Liver (tissue), 8 donors: ENCODE measurements at regions not wholly inside any gene's neighbourhood (a gene's known extent, or its start where the extent isn't known, plus 50 kb on each side); places are given as distances from the start of the nearest gene placed in this dataset.

Source experiments
- DNase-seq: peaks from one replicate; pipeline ENCODE4 v3.0.0-alpha.2; 2017; ENCODE audit warnings: low spot score
- H3K27ac ChIP-seq, 2 donors: one replicate each; pipeline ENCODE4 v1.7.0; 2013; ENCODE audit warnings: inconsistent platforms in 2 of 2, low read length in 2 of 2, control low read depth in 1 of 2, low read depth in 1 of 2, mild to moderate bottlenecking in 1 of 2
- H3K27me3 ChIP-seq, 4 donors: one replicate each; pipeline versions ENCODE4 v1.6.1 to v1.7.0; 2013; ENCODE audit warnings: low read length in 3 of 4, inconsistent platforms in 1 of 4, mild to moderate bottlenecking in 1 of 4, moderate library complexity in 1 of 4; ENCODE audit not compliant: control insufficient read depth in 4 of 4, insufficient read depth in 4 of 4
- H3K36me3 ChIP-seq, 4 donors: one replicate each; pipeline versions ENCODE4 v1.6.1 to v1.7.0; 2013; ENCODE audit warnings: low read length in 3 of 4, mild to moderate bottlenecking in 3 of 4, low read depth in 1 of 4, moderate library complexity in 1 of 4; ENCODE audit not compliant: control insufficient read depth in 4 of 4, insufficient read depth in 3 of 4
- H3K4me1 ChIP-seq, 4 donors: one replicate each; pipeline versions ENCODE4 v1.6.1 to v1.7.0; 2013; ENCODE audit warnings: low read length in 3 of 4, mild to moderate bottlenecking in 3 of 4, moderate library complexity in 1 of 4; ENCODE audit not compliant: control insufficient read depth in 4 of 4, insufficient read depth in 4 of 4
- H3K4me3 ChIP-seq, 3 donors: one replicate each; pipeline versions ENCODE4 v1.6.1 to v1.7.0; 2013; ENCODE audit warnings: low read length in 3 of 3, control low read depth in 1 of 3, low read depth in 1 of 3, mild to moderate bottlenecking in 1 of 3
- H3K9ac ChIP-seq, 2 donors: one replicate each; pipeline ENCODE4 v1.7.0; 2013; ENCODE audit warnings: low read length in 2 of 2, mild to moderate bottlenecking in 2 of 2, moderate library complexity in 2 of 2, control low read depth in 1 of 2, low read depth in 1 of 2
- H3K9me3 ChIP-seq, 4 donors: one replicate each; pipeline versions ENCODE4 v1.6.1 to v1.7.0; 2013; ENCODE audit warnings: low read length in 3 of 4; ENCODE audit not compliant: control insufficient read depth in 4 of 4
- EGR1 ChIP-seq, 2 donors: IDR thresholded peaks; 2 replicates each; pipeline ENCODE4 v1.6.1; 2016 to 2018; ENCODE audit warnings: antibody characterized with exemption in 2 of 2, low read depth in 2 of 2
- FOXA1 ChIP-seq: IDR thresholded peaks from 2 replicates; pipeline ENCODE4 v1.6.1; 2016; ENCODE audit warnings: antibody characterized with exemption
- FOXA2 ChIP-seq: IDR thresholded peaks from 2 replicates; pipeline ENCODE4 v1.6.1; 2016; ENCODE audit warnings: antibody characterized with exemption
- GABPA ChIP-seq, 2 donors: IDR thresholded peaks in 1 of 2; conservative IDR thresholded peaks in 1 of 2; 2 replicates each; pipeline ENCODE4 v1.6.1; 2016; ENCODE audit warnings: antibody characterized with exemption in 2 of 2, mild to moderate bottlenecking in 1 of 2, moderate library complexity in 1 of 2
- HNF4A ChIP-seq, 2 donors: conservative IDR thresholded peaks; 2 replicates each; pipeline ENCODE4 v1.6.1; 2016; ENCODE audit warnings: antibody characterized with exemption in 2 of 2, mild to moderate bottlenecking in 2 of 2
- HNF4G ChIP-seq: IDR thresholded peaks from 2 replicates; pipeline ENCODE4 v1.6.1; 2016; ENCODE audit warnings: antibody characterized with exemption
- JUND ChIP-seq, 2 donors: IDR thresholded peaks; 2 replicates each; pipeline ENCODE4 v1.6.1; 2016; ENCODE audit warnings: antibody characterized with exemption in 2 of 2
- RAD21 ChIP-seq, 2 donors: IDR thresholded peaks; 2 replicates each; pipeline ENCODE4 v1.6.1; 2016; ENCODE audit warnings: antibody characterized with exemption in 2 of 2, mild to moderate bottlenecking in 2 of 2
- RXRA ChIP-seq, 2 donors: IDR thresholded peaks; 2 replicates each; pipeline ENCODE4 v1.6.1; 2017 to 2018; ENCODE audit warnings: antibody characterized with exemption in 2 of 2, mild to moderate bottlenecking in 1 of 2
- TAF1 ChIP-seq: conservative IDR thresholded peaks from 2 replicates; pipeline ENCODE4 v1.6.1; 2016; ENCODE audit warnings: antibody characterized with exemption, mild to moderate bottlenecking
- YY1 ChIP-seq: IDR thresholded peaks from 2 replicates; pipeline ENCODE4 v1.6.1; 2016; ENCODE audit warnings: antibody characterized with exemption, mild to moderate bottlenecking
- WGBS: extraction: QIAGEN DNeasy Blood & Tissue Kit; methylation state at CpG from one replicate; pipeline ENCODE4 v1.1.7; 2013; 5-methylcytosine and 5-hydroxymethylcytosine counted together
- TF ChIP-seq, protein P1 (sequence below): IDR thresholded peaks from 2 replicates; pipeline ENCODE4 v1.6.1; 2016; ENCODE audit warnings: antibody characterized with exemption
- TF ChIP-seq, protein P2 (sequence below): IDR thresholded peaks from 2 replicates; pipeline ENCODE4 v1.6.1; 2016; ENCODE audit warnings: antibody characterized with exemption, mild to moderate bottlenecking
- TF ChIP-seq, protein P3 (sequence below): IDR thresholded peaks from 2 replicates; pipeline ENCODE4 v1.6.1; 2016; ENCODE audit warnings: antibody characterized with exemption
- TF ChIP-seq, protein P4 (sequence below): IDR thresholded peaks from 2 replicates; pipeline ENCODE4 v1.6.1; 2016; ENCODE audit warnings: antibody characterized with exemption
- TF ChIP-seq, protein P5 (sequence below): fragments of 150-350 bp; IDR thresholded peaks from 2 replicates; pipeline ENCODE4 v1.5.1; 2017; ENCODE audit warnings: improper control_type of control experiment, low read depth, low read length; ENCODE audit not compliant: missing input control
- donor health status: healthy.
- donor health status: healthy.
- donor health status: healthy.
- donor health status: healthy.
- donor health status: healthy.

DNA sequence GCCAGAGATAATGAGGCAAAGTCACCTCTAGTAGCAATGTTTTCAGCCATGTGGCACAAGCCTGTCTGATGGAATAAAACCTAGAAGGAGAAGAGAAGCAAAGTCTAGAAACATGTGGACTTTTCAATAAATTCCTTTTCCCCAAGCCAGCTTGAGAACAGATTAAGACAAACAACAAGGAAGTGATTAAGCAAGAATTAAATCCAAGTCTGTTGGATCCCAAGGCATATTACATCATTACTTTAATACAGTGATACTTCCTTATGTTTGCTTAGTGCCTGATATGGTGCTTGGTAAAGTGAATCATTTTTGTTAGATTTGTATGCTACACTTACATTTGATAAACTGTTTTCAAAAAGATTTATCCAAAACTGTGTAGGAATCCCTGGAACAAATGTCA, 260.3 kb upstream of the FAM83B start:
- H3K36me3 ChIP-seq, result no peaks in the 10 kb centered on the region
- TF ChIP-seq JUND (IDR thresholded peaks at IDR 0.05), result no peak
- no peak for TF ChIP-seq FOXA2
- H3K27ac ChIP-seq, result no peak overlapping the region
- peaks cover 0 to 5% (median 1%) of the 10 kb centered on the region in 4 donors for H3K9me3 ChIP-seq
- H3K27me3 ChIP-seq, result peaks cover 0 to 2% (median under 1%) of the 10 kb centered on the region in 4 donors
- H3K9ac ChIP-seq, result no peak overlapping the region
- no peak for DNase-seq
- no peak overlapping the region for H3K4me3 ChIP-seq
- H3K4me1 ChIP-seq, result no peaks in the 10 kb centered on the region

DNA sequence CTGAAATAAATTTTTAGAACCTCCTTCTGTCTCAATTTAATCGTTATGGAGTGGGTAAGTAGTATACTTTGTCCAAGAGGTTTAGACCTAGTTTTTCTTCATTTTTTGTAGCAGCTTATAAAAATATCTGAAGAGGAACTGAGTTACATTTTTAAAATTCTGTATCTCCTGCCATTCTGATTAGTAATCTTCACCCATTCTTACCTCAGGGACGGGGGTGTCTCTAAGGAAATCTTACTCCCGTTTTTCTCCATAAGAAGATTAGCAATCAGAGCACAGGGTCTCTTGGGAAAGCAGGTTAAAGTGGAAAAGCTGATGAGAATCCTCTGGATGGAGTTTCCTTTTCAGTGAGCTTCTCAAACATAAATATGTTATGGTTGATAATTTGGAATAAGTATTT, 259.3 kb upstream of the FAM83B start:
- Histone ChIP-seq H3K9ac (no peak overlapping the region), H3K27ac (no peak overlapping the region), H3K9me3 (peaks cover 0 to 5% (median 1%) of the 10 kb centered on the region in 4 donors), H3K27me3 (peaks cover 0 to 2% (median under 1%) of the 10 kb centered on the region in 4 donors), H3K36me3 (no peaks in the 10 kb centered on the region), H3K4me1 (no peaks in the 10 kb centered on the region), H3K4me3 (no peak overlapping the region)
- WGBS, result 57% methylated on average over 3 of the region's 3 CpGs
- DNase-seq, result no peak
- TF ChIP-seq FOXA1 (no peak), FOXA2 (no peak), HNF4G (no peak), YY1 (no peak), RXRA (IDR thresholded peaks at IDR 0.05) (no peak), RAD21 (IDR thresholded peaks at IDR 0.05) (no peak), HNF4A (conservative IDR thresholded peaks at IDR 0.05) (no peak), JUND (IDR thresholded peaks at IDR 0.05) (no peak), GABPA (IDR thresholded peaks at IDR 0.05 in 1 of 2, conservative IDR thresholded peaks at IDR 0.05 in 1 of 2) (no peak)
- TF ChIP-seq, protein P1, sequence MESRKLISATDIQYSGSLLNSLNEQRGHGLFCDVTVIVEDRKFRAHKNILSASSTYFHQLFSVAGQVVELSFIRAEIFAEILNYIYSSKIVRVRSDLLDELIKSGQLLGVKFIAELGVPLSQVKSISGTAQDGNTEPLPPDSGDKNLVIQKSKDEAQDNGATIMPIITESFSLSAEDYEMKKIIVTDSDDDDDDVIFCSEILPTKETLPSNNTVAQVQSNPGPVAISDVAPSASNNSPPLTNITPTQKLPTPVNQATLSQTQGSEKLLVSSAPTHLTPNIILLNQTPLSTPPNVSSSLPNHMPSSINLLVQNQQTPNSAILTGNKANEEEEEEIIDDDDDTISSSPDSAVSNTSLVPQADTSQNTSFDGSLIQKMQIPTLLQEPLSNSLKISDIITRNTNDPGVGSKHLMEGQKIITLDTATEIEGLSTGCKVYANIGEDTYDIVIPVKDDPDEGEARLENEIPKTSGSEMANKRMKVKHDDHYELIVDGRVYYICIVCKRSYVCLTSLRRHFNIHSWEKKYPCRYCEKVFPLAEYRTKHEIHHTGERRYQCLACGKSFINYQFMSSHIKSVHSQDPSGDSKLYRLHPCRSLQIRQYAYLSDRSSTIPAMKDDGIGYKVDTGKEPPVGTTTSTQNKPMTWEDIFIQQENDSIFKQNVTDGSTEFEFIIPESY, result no peak
- TF ChIP-seq, protein P2, sequence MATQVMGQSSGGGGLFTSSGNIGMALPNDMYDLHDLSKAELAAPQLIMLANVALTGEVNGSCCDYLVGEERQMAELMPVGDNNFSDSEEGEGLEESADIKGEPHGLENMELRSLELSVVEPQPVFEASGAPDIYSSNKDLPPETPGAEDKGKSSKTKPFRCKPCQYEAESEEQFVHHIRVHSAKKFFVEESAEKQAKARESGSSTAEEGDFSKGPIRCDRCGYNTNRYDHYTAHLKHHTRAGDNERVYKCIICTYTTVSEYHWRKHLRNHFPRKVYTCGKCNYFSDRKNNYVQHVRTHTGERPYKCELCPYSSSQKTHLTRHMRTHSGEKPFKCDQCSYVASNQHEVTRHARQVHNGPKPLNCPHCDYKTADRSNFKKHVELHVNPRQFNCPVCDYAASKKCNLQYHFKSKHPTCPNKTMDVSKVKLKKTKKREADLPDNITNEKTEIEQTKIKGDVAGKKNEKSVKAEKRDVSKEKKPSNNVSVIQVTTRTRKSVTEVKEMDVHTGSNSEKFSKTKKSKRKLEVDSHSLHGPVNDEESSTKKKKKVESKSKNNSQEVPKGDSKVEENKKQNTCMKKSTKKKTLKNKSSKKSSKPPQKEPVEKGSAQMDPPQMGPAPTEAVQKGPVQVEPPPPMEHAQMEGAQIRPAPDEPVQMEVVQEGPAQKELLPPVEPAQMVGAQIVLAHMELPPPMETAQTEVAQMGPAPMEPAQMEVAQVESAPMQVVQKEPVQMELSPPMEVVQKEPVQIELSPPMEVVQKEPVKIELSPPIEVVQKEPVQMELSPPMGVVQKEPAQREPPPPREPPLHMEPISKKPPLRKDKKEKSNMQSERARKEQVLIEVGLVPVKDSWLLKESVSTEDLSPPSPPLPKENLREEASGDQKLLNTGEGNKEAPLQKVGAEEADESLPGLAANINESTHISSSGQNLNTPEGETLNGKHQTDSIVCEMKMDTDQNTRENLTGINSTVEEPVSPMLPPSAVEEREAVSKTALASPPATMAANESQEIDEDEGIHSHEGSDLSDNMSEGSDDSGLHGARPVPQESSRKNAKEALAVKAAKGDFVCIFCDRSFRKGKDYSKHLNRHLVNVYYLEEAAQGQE, result no peak
- TF ChIP-seq, protein P3, sequence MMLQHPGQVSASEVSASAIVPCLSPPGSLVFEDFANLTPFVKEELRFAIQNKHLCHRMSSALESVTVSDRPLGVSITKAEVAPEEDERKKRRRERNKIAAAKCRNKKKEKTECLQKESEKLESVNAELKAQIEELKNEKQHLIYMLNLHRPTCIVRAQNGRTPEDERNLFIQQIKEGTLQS, result no peak
- TF ChIP-seq, protein P4, sequence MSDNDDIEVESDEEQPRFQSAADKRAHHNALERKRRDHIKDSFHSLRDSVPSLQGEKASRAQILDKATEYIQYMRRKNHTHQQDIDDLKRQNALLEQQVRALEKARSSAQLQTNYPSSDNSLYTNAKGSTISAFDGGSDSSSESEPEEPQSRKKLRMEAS, result no peak

DNA sequence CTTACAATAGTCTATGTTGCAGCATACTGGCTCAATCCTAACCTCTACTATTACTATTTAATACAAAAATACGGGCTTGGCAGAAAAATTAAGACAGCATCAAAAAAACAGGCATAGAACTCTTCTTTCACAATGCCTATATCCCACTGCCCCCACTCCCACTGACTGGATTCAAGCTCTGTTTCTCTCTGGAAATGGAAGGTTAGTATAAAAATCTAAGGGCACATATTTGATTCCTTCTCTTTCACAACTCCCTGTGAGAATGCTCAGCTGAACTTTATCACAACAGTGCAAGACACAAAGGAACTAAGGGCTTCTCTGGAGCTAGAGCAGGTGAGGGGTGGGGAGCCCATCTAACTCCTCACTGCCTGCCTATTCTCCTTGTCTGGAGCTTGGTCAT, 258.4 kb upstream of the FAM83B start:
- Histone ChIP-seq H3K4me1 (no peaks in the 10 kb centered on the region), H3K9ac (no peak overlapping the region), H3K4me3 (no peak overlapping the region), H3K36me3 (no peaks in the 10 kb centered on the region), H3K27ac (no peak overlapping the region), H3K9me3 (peaks cover 0 to 5% (median 1%) of the 10 kb centered on the region in 4 donors), H3K27me3 (peaks cover 0 to 2% (median 0%) of the 10 kb centered on the region in 4 donors)
- no peak for DNase-seq
- WGBS, result 72% methylated on average over 1 of the region's 1 CpG
- TF ChIP-seq YY1, result no peak
- no peak for TF ChIP-seq HNF4G
- no peak for TF ChIP-seq TAF1
- TF ChIP-seq, protein P2, result no peak
- no peak for TF ChIP-seq EGR1 (IDR thresholded peaks at IDR 0.05; ENCODE audit: low read depth in 2 of 2)
- no peak for TF ChIP-seq RAD21 (IDR thresholded peaks at IDR 0.05)
- TF ChIP-seq, protein P5, sequence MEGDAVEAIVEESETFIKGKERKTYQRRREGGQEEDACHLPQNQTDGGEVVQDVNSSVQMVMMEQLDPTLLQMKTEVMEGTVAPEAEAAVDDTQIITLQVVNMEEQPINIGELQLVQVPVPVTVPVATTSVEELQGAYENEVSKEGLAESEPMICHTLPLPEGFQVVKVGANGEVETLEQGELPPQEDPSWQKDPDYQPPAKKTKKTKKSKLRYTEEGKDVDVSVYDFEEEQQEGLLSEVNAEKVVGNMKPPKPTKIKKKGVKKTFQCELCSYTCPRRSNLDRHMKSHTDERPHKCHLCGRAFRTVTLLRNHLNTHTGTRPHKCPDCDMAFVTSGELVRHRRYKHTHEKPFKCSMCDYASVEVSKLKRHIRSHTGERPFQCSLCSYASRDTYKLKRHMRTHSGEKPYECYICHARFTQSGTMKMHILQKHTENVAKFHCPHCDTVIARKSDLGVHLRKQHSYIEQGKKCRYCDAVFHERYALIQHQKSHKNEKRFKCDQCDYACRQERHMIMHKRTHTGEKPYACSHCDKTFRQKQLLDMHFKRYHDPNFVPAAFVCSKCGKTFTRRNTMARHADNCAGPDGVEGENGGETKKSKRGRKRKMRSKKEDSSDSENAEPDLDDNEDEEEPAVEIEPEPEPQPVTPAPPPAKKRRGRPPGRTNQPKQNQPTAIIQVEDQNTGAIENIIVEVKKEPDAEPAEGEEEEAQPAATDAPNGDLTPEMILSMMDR, result no peak
- TF ChIP-seq, protein P3, result no peak
- TF ChIP-seq JUND (IDR thresholded peaks at IDR 0.05), result no peak
- no peak for TF ChIP-seq FOXA2
- no peak for TF ChIP-seq FOXA1
